GM21825 (cell line): ENCODE measurements at regions not wholly inside any gene's neighbourhood (a gene's known extent, or its start where the extent isn't known, plus 50 kb on each side); places are given as distances from the start of the nearest gene placed in this dataset.
"Not testable (repeated sequence)": the region's sequence is repeated elsewhere in the genome, so short reads cannot be mapped to it uniquely, and the experiment has no call there.

Source experiments
- ATAC-seq: cut with Tn5 transposase; IDR thresholded peaks from one replicate; pipeline ENCODE4 v1.9.1; 2021; ENCODE audit warnings: mild to moderate bottlenecking, moderate library complexity; ENCODE audit not compliant: unreplicated experiment

DNA sequence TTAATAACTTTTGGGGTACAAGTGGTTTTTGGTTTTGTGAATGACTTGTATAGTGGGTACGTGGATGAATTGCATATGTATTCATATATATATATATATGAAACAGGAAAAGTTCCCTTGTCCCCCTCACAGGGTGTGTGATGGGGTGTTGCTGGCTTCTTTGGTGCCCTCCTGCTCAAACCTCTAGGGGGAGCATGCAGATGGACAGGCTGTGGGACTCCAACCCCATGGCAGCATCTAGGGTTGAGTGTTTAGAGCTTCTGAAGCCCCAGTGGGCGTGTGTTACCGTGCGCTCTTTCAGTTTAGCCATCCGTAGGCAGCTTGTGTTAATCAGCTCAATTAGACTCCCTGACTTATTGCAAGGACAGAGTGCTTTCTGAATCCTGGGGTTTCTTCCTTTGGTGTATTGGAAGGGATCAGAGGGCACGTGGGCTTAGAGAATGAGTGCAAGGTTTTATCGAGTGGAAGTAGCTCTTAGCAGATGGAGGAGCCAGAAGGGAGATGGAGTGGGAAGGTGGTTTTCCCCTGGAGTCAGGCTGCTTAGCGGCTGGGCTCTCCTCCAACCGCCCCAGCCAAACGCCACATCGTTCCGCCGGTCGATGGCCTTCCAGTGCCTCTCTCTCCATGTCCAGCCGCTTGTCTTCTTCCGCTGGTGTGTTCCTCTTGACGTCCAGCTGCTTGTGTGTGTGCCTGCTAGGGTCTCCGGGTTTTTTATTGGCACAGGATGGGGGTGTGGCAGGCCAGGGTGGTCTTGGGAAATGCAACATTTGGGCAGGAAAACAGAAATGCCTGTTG is 674.4 kb upstream of the LCORL start:
- no peak for ATAC-seq

DNA sequence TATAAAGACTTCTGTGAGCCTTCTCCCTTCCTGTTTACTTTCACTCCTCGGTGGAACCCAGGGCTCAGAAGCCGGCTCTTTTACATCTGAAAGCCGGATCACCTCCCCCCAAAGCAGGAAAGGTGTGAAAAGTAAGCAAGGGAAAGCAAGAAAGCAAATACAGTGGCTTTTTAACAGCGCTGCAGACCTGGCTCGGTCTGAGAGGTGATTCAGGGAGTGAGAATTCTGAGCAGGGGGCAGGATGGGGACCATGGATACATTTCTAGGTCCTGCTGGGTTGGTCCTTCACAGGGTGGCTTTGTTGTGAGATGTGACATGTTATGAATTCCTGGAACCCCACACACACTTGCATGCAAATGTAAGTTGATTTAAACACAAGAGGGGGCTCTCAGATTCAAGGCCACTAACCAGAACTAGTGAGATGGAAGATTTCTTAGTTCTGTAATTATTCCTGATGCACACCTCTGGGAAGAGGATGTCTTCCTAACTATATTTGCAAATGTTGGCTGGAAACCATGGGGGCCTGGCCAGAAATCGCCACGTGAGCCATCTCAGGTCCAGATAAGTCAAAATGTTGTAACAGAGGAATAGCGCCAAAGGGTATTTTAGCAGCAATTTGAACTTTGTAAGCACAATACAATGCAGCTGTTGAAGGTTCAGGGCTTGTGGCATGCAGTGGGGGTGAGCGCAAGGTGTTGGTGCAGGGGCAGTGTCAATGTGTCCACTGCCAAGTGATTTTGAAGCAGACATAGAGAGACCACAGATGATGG is 670.1 kb upstream of the LCORL start:
- no peak for ATAC-seq

DNA sequence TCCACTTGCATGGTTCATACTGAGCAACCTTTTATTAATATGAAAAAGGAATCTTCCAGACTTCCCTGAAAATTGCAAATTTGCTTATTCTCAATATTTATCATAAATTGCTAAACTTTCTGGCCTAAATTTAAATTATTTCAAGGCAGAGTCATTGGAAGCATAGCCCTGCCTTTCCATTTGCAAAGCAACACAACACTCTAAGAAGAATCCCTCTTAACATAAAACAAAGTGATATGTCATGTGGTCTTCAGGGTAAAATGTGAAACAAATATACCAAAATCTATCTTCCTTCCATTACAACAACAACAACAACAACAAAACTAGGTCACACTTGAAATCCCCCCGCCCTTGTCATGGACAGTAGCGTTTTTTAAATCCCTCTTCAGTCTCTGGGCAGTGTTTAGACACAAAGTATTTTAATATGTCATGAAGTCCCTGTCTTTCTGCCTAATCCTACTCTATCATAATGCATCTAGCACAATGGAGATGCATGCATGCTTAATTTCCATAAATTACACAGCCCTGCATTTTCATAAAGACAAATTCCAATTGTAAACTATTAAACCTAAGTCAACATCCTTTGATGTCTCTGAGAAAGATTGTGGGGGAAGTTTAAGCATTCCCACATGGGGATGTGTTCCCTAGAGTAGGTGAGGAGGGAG is 668.9 kb upstream of the LCORL start:
- no peak for ATAC-seq

DNA sequence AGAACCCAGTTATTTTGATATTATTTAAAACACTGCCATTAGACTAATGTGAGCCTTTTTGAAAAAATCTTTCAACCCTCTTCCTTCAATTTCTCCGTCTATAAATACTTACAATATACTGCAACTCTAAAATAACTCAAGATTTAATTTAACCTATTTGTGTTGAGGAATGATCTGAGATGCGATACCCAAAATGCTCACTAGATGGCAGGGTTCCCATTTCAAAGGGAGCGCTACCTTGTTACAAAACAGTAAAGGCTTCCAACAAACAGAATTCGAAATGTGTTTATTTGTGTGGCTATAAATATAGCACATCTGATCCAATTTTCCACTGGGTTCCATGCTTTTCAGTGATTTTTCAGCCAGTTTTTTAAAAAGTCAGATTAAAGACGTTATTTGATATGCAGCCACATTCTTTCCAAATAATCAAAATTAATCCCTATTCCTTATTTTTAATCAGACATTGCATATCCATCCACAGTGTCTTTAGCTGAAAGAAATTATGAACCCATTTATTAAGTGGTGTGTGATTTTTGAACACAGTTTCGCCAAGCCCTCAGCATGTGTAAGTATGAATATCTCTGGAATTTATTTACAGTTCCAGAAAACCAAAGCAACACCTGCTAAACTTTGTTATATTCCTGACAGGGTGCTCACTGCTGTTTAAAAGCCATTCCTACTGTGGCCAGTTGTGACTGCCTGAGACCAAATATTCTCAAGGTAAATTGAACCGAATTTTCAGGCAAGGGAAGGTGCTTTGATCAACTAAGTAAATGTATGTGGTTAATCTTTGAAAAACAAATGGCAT is 668.0 kb upstream of the LCORL start:
- ATAC-seq: no peak

GRCh38 chr4:18688351-18688750 is 666.8 kb upstream of the LCORL start:
- ATAC-seq: not testable (repeated sequence)

DNA sequence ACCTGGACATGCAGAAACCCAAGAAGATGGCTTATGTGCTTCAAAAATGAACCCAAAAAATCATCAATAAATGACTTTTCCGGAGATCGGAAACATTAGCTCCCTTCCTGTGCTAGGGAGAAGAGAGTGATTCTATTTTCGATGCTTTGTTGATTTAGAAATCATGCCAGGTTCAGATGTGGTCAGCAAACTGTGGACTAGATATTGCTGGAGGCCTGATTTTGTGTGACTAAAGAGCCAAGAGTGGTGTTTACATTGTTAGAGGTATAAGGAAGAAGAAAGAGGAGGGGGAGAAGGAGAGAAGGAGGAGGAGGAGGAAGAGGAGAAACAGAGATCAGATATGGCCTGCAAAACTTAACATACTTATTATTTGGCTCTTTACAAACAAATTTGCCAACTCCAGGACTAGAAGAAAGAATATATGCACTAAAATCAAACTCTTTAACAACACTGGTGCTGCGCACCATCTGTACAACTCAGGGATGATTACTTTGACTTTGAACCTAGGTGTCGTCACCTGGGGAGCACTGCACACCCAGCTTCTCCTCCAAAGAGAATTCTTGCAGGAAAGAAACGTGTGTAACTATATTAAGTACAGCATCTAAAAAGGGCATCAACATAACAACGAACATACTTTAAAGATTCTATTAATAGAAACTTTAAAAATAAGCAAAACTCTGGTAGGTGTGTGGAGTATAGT is 664.9 kb upstream of the LCORL start:
- ATAC-seq: no peak

GRCh38 chr4:18684932-18685331 is 663.4 kb upstream of the LCORL start:
- ATAC-seq: no peak

DNA sequence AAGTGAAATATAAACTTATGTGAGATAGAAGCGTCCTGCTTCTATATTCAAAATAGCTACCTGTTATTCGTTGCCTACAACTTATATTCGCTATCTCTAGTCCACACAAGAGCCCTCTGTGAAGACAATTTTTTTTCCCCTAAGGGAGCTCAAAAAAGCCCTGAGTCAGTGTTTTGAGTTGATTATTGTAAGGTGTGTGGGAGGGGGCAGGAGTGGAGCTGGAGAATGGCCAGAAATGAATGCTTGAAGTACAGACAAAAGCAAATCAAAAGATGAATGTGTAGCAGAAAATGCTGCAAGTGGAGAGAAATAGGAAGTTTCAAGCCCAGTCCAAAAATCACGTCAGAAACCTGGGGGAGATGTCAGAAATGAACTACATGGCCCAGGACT is 655.0 kb upstream of the LCORL start:
- ATAC-seq: no peak

- no peak for ATAC-seq
Measured at GRCh38 chr4:18675586-18676525, 654.3 kb upstream of the LCORL start.

DNA sequence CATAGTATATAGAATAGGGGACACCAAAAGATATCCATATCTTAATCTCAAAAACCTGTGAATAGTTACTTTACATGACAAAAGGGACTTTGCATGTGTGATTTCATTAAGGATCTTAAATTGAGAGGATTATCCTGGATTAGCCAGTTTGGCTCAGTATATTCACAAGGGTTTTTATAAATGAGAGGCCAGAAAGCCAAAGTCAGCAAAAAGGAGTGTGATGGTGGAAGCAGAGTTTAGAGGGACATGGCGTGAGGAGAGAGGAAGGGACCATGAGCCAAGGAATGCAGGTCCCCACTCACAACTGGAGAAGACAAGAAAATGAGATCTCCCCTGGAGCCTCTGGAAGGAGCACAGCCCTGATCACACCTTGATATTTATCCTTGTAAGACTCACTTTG is 648.5 kb upstream of the LCORL start:
- no peak for ATAC-seq

GRCh38 chr4:18669390-18669789 is 647.8 kb upstream of the LCORL start:
- no peak for ATAC-seq

DNA sequence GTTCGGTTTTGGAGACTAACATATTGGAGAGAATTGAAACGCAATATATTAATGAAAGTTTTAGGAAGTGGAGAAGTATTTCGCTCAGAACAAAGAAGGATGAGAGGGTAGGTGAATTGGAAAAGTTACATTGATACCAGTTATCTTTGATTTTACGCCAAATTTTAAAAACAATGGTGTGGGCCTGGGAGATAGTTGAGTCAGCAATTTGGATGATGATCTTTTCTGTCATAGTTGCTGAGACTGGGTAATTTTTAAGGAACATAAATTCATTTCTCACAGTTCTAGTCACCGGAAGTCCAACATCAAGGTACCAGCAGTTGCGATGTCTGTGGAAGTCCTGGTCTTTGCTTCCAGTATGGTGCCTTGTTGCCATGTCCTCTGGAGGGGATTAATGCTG is 644.8 kb upstream of the LCORL start:
- no peak for ATAC-seq

- no peak for ATAC-seq
Measured at GRCh38 chr4:18664171-18664570, 642.6 kb upstream of the LCORL start.

DNA sequence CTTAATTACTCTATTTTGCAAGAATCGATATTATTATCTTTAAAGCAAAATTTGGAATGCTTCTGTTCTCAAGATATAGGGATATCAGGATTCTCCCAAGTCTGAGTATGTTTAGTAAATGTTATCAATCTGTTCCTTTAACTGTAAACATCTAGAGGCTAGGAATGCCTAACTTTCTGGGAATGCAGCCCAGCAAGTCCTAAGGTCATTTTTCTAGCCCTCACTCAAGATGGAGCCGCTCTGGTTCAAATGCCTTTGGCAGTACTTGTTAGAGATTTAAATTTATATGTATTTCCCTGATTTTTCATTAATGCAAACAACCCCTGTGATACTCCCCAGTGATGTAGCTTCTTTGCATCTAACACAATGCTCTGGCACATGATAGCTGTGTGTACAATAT is 623.8 kb upstream of the LCORL start:
- no peak for ATAC-seq

GRCh38 chr4:18641334-18641733 is 619.8 kb upstream of the LCORL start:
- no peak for ATAC-seq

GRCh38 chr4:18638031-18638430 is 616.5 kb upstream of the LCORL start:
- ATAC-seq: no peak

DNA sequence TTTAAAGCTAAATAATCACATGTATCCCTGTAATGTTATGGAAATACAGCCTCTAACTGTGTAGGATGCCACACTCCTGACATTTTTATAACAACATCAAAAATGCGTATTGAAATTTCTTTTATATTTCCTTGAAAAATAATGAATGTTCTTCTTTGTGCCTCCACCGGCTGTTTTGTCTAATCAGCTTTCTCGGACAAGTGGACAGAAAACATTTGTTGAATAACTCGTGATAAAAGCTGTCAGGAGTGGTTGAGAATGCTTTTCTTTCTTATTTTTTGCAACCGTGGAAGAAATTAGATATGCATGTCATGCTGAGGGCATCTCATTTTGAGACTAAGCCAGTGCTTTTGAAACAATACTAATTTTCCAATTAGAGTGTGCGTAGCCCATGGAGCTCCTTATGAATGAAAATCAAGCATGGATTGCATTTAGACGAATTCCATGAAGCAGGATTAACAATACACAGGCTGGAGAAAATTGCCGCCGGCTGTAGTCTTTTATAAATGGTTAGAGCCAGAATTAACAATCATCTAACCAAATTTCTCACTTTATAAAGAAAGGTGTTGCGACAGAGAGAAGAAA is 614.5 kb upstream of the LCORL start:
- ATAC-seq: no peak

DNA sequence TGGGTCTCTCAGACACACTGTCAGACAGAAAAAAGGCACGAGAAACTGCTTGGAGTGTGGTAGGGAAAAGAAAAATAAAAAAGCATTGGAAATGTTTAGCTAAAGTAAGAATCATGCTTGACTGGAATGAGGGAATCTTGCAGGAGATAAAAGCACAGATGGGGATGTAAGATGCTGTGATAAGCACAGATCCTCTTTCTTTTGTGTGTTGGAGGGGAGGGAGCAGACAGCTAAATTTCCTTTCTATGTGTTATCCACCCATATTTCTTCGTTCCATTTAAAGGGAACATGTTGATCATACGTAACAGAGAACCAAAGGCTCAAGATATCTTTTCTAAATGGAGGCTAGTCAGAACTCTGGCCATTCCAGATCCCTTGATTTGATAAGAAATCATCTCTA is 614.0 kb upstream of the LCORL start:
- ATAC-seq: no peak

GRCh38 chr4:18631586-18631985 is 610.0 kb upstream of the LCORL start:
- no peak for ATAC-seq
